ENCODE measurements at regions not wholly inside any gene's neighbourhood (a gene's known extent, or its start where the extent isn't known, plus 50 kb on each side); places are given as distances from the start of the nearest gene placed in this dataset.
"Not testable (repeated sequence)": the region's sequence is repeated elsewhere in the genome, so short reads cannot be mapped to it uniquely, and the experiment has no call there.

DNA sequence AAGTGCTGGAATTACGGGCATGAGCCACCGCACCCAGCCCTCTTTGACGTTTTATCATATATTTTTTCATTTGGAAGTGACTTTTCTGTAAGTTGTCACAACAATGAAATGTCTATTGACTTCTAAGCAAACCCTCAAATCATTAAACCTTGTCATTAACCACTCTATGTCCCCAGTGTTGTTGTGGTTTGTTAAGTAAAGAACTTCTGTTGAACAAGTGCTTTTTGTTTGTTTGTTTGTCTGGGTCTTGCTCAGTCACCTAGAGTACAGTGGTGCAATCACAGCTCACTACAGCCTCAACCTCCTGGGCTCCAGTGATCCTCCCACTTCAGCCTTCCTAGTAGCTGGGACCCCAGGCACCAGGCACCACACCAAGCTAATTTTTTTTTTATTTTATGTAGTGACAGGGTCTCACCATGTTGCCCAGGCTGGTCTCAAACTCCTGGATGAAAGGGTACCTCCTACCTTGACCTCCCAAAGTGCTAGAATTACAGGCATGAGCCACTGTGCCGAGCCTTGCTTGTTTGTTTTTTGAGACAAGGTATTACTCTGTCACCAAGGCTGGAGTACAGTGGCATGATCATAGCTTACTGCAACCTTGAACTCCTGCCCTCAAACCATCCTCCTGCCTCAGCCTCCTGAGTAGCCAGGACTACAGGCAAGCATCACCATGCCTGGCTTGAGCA lies 57.6 kb upstream of the LOC128125822 start:
- H3K9ac ChIP-seq (ENCODE audit: low read length in 3 of 3), result no peak overlapping the region
- H3K4me1 ChIP-seq (ENCODE audit: control insufficient read depth in 2 of 3, insufficient read depth in 2 of 3, low read depth in 1 of 3, low read length in 3 of 3), result peaks cover 0 to 22% (median 0%) of the 10 kb centered on the region in 3 donors
- no peak overlapping the region for H3K4me3 ChIP-seq (ENCODE audit: low read length in 3 of 3)
- H3K27ac ChIP-seq (ENCODE audit: low read depth in 2 of 2, low read length in 2 of 2), result no peak overlapping the region
- intact Hi-C loops (cut with DNase I), result no loop called here
- DNase-seq, result no peak
- FAIRE-seq, result no peak
- H3K27me3 ChIP-seq (ENCODE audit: control insufficient read depth, insufficient read depth, low read length), result no peaks in the 10 kb centered on the region
- TF ChIP-seq, protein P1, sequence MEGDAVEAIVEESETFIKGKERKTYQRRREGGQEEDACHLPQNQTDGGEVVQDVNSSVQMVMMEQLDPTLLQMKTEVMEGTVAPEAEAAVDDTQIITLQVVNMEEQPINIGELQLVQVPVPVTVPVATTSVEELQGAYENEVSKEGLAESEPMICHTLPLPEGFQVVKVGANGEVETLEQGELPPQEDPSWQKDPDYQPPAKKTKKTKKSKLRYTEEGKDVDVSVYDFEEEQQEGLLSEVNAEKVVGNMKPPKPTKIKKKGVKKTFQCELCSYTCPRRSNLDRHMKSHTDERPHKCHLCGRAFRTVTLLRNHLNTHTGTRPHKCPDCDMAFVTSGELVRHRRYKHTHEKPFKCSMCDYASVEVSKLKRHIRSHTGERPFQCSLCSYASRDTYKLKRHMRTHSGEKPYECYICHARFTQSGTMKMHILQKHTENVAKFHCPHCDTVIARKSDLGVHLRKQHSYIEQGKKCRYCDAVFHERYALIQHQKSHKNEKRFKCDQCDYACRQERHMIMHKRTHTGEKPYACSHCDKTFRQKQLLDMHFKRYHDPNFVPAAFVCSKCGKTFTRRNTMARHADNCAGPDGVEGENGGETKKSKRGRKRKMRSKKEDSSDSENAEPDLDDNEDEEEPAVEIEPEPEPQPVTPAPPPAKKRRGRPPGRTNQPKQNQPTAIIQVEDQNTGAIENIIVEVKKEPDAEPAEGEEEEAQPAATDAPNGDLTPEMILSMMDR (IDR thresholded peaks at IDR 0.05; ENCODE audit: borderline replicate concordance, extremely low read depth, insufficient read depth), result no peak
- no peaks in the 10 kb centered on the region for H3K9me3 ChIP-seq (ENCODE audit: control insufficient read depth in 2 of 3, insufficient read depth in 1 of 3, low read length in 3 of 3)
- H3K36me3 ChIP-seq (ENCODE audit: control insufficient read depth in 2 of 3, insufficient read depth in 3 of 3, low read length in 3 of 3), result no peaks in the 10 kb centered on the region

DNA sequence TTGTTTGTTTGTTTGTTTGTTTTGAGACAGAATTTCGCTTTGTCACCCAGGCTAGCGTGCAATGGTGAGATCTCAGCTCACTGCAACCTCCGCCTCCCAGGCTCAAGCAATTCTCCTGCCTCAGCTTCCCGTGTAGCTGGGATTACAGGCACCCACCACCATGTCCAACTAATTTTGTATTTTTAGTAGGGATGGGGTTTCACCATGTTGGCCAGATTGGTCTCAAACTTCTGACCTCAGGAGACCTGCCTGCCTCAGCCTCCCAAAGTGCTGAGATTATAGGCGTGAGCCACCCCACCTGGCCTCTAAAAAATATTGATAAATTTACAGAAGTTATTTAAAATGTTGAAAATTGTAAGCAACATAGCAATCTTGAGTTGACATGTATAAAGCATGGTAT lies 57.1 kb upstream of the LOC128125822 start:
- H3K36me3 ChIP-seq (ENCODE audit: control insufficient read depth in 2 of 3, insufficient read depth in 3 of 3, low read length in 3 of 3); H3K4me3 ChIP-seq (ENCODE audit: low read length in 3 of 3); H3K9me3 ChIP-seq (ENCODE audit: control insufficient read depth in 2 of 3, insufficient read depth in 1 of 3, low read length in 3 of 3); FAIRE-seq; H3K27ac ChIP-seq (ENCODE audit: low read depth in 2 of 2, low read length in 2 of 2); DNase-seq; H3K27me3 ChIP-seq (ENCODE audit: control insufficient read depth, insufficient read depth, low read length); H3K9ac ChIP-seq (ENCODE audit: low read length in 3 of 3); intact Hi-C loops (cut with DNase I): not testable (repeated sequence)
- H3K4me1 ChIP-seq (ENCODE audit: control insufficient read depth in 2 of 3, insufficient read depth in 2 of 3, low read depth in 1 of 3, low read length in 3 of 3), result peaks cover 0 to 22% (median 0%) of the 10 kb centered on the region in 3 donors

DNA sequence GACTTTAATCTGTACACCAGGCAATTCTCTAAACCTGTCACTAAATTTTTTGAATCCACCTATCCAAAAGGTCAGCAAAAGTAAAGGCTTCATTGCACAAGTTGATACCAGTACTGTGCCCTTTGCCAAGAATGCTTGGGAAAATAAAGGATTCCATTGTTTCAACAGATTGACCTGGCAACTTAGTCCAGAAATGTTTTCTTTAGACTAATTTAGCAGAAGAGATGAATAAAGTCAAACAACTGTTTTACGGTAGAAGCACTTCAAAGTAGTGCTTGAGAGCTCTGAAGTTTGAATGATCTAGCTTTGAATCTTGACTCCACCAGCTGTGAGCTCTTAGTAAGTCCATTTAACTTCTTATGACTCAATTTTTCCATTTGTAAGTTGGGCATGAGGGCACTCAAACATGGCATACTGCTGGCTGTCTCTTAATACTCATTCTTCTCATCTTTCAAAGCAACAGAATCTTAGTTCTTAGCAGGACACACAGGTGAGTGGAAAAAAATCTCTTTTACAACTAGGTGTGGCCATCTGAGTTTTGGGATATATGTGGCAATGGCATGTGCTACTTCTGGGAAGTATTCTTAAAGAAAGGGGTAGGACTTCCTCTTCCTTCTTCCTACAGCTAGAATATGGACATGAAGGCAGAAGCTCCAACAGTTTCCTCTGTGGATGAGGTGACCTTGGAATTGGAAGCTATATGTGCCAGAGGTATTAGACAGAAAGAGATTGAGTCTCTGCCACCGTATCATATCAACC lies 55.9 kb upstream of the LOC128125822 start:
- Histone ChIP-seq H3K9ac (ENCODE audit: low read length in 3 of 3) (no peak overlapping the region), H3K9me3 (ENCODE audit: control insufficient read depth in 2 of 3, insufficient read depth in 1 of 3, low read length in 3 of 3) (no peaks in the 10 kb centered on the region), H3K27me3 (ENCODE audit: control insufficient read depth, insufficient read depth, low read length) (no peaks in the 10 kb centered on the region), H3K27ac (ENCODE audit: low read depth in 2 of 2, low read length in 2 of 2) (peak overlapping the region in 1 of 2 donors; percentile 3), H3K4me1 (ENCODE audit: control insufficient read depth in 2 of 3, insufficient read depth in 2 of 3, low read depth in 1 of 3, low read length in 3 of 3) (peaks cover 0 to 22% (median 0%) of the 10 kb centered on the region in 3 donors), H3K36me3 (ENCODE audit: control insufficient read depth in 2 of 3, insufficient read depth in 3 of 3, low read length in 3 of 3) (no peaks in the 10 kb centered on the region), H3K4me3 (ENCODE audit: low read length in 3 of 3) (no peak overlapping the region)
- intact Hi-C loops (cut with DNase I), result no loop called here
- no peak for DNase-seq
- TF ChIP-seq, protein P1 (IDR thresholded peaks at IDR 0.05; ENCODE audit: borderline replicate concordance, extremely low read depth, insufficient read depth), result no peak
- no peak for FAIRE-seq

DNA sequence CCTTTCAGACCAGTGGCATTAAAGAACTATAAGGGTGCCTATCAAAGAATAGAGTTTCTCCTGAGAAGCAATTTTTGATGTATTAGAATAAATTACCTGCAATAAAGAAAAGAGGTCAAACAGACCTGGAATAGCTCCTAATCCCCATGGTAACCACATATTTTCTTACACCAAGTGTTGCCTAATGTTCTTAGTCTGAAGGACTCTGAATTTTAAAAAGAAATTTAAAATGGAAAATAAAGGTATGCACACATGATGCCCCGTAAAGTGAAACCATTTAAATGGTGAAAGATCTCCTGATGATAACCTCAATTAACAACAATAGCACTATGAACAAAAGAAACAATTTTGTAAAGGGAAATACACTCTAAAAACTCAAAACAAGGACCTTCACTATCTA lies 55.1 kb upstream of the LOC128125822 start:
- no peak overlapping the region for H3K9ac ChIP-seq (ENCODE audit: low read length in 3 of 3)

More for the DNA sequence above, 55.1 kb upstream of the LOC128125822 start:
- H3K4me3 ChIP-seq (ENCODE audit: low read length in 3 of 3), result no peak overlapping the region
- H3K36me3 ChIP-seq (ENCODE audit: control insufficient read depth in 2 of 3, insufficient read depth in 3 of 3, low read length in 3 of 3), result no peaks in the 10 kb centered on the region
- intact Hi-C loops (cut with DNase I), result no loop called here
- TF ChIP-seq, protein P1 (IDR thresholded peaks at IDR 0.05; ENCODE audit: borderline replicate concordance, extremely low read depth, insufficient read depth), result no peak
- no peaks in the 10 kb centered on the region for H3K27me3 ChIP-seq (ENCODE audit: control insufficient read depth, insufficient read depth, low read length)
- no peak overlapping the region for H3K27ac ChIP-seq (ENCODE audit: low read depth in 2 of 2, low read length in 2 of 2)
- H3K4me1 ChIP-seq (ENCODE audit: control insufficient read depth in 2 of 3, insufficient read depth in 2 of 3, low read depth in 1 of 3, low read length in 3 of 3), result peaks cover 0 to 22% (median 0%) of the 10 kb centered on the region in 3 donors
- FAIRE-seq, result no peak
- no peak for DNase-seq
- H3K9me3 ChIP-seq (ENCODE audit: control insufficient read depth in 2 of 3, insufficient read depth in 1 of 3, low read length in 3 of 3), result no peaks in the 10 kb centered on the region

All from kidney (tissue), 13 donors.